SU-DHL-6 (cell line): ENCODE measurements at regions not wholly inside any gene's neighbourhood (a gene's known extent, or its start where the extent isn't known, plus 50 kb on each side); places are given as distances from the start of the nearest gene placed in this dataset.

Experiments
- H2AFZ ChIP-seq: fragments of 200-600 bp; sonication (generic); 2 replicates; pipeline ENCODE4 v1.6.1; 2014; ENCODE audit warnings: low read depth, mild to moderate bottlenecking, moderate library complexity, mixed read lengths, antibody characterized with exemption, low read length; ENCODE audit not compliant: severe bottlenecking
- H3F3A ChIP-seq: fragments of 200-600 bp; shearing (Covaris generic); 2 replicates; pipeline ENCODE4 v1.6.0; 2016; ENCODE audit warnings: antibody characterized with exemption, mild to moderate bottlenecking; ENCODE audit not compliant: insufficient read depth
- H3K27ac ChIP-seq: fragments of 200-600 bp; sonication (generic); 2 replicates; pipeline ENCODE4 v1.5.1; 2016; ENCODE audit warnings: low read depth, mild to moderate bottlenecking, low read length, moderate library complexity, mixed read lengths
- H3K27me3 ChIP-seq: fragments of 200-600 bp; sonication (generic), shearing (Covaris generic); 2 replicates; pipeline ENCODE4 v1.6.0; 2014; ENCODE audit warnings: mild to moderate bottlenecking, low read length
- H3K36me3 ChIP-seq: fragments of 200-600 bp; sonication (generic); 2 replicates; pipeline ENCODE4 v1.6.1; 2014; ENCODE audit warnings: mild to moderate bottlenecking, low read length, mixed read lengths
- H3K4me2 ChIP-seq: fragments of 300-600, 200-600 bp; shearing (Covaris generic), sonication (generic); 2 replicates; pipeline ENCODE4 v1.6.0; 2014; ENCODE audit warnings: low read length, low read depth, mild to moderate bottlenecking; ENCODE audit not compliant: poor library complexity, severe bottlenecking
- H3K4me3 ChIP-seq: fragments of 200-600 bp; sonication (generic); 2 replicates; pipeline ENCODE4 v1.5.1; 2014; ENCODE audit warnings: antibody characterized with exemption, low read length, mild to moderate bottlenecking, mixed read lengths; ENCODE audit not compliant: insufficient read depth, poor library complexity, severe bottlenecking
- H3K79me2 ChIP-seq: fragments of 200-600 bp; sonication (generic); 2 replicates; pipeline ENCODE4 v1.6.1; 2014; ENCODE audit warnings: mild to moderate bottlenecking, low read length, moderate library complexity; ENCODE audit not compliant: insufficient read depth
- H3K9ac ChIP-seq: fragments of 200-600 bp; sonication (generic); 2 replicates; pipeline ENCODE4 v1.7.0; 2014; ENCODE audit warnings: mild to moderate bottlenecking, low read length
- H3K9me2 ChIP-seq: fragments of 200-600 bp; sonication (generic); replicated peaks from 2 replicates; pipeline ENCODE4 v1.6.1; 2014; ENCODE audit warnings: low read length; ENCODE audit not compliant: insufficient read depth
- H3K9me3 ChIP-seq: fragments of 200-600 bp; sonication (generic); 2 replicates; pipeline ENCODE4 v1.6.1; 2014; ENCODE audit warnings: low read length, mixed read lengths; ENCODE audit not compliant: insufficient read depth
- H4K20me1 ChIP-seq: fragments of 200-600 bp; sonication (generic); 2 replicates; pipeline ENCODE4 v1.6.1; 2014; ENCODE audit warnings: low read depth, mild to moderate bottlenecking, antibody characterized with exemption, low read length, moderate library complexity, mixed read lengths
- CTCF ChIP-seq: fragments of 200-600 bp; sonication (generic); IDR thresholded peaks from one replicate; pipeline ENCODE4 v1.5.1; 2017; ENCODE audit warnings: antibody characterized with exemption, mild to moderate bottlenecking, low read length, moderate library complexity; ENCODE audit not compliant: insufficient read depth, poor library complexity, severe bottlenecking
- EZH2phosphoT487 ChIP-seq: fragments of 200-600 bp; sonication (generic), shearing (Covaris generic); conservative IDR thresholded peaks from 2 replicates; pipeline ENCODE4 v1.6.1; 2018; ENCODE audit warnings: mild to moderate bottlenecking, antibody characterized with exemption, low read length, moderate library complexity, mixed read lengths

DNA sequence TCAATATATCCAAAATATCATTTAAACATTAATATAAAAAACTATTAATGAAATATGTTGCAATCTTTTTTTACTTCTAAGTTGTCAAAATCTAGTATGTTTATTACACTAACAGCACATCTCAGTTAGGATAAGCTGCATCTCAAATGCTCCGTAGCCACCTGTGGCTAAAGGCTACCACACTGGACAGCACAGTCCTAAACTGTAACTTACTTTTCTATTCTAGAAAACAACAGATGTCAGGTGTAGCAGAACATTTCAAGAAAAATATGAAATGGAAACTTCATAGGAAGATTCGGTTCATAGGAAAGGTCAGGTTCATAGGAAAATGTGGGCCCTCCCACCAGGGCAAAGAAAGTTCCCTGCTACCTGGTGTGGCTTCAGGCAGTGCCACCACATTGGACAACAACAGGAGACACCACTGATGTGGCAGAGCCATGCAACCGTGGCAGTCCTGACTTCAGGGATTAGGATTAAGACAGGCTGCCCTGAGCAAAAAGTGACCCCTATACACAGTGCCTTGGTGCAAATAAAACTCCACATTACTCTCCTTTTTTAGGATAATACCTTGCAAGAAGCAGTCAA is 197.8 kb upstream of the NR4A3 start:
- Histone ChIP-seq H3K27ac (no peak overlapping the region), H4K20me1 (no peaks in the 10 kb centered on the region), H3F3A (no peaks in the 10 kb centered on the region), H3K4me2 (no peak overlapping the region), H3K9ac (no peak overlapping the region), H2AFZ (no peak overlapping the region), H3K27me3 (no peaks in the 10 kb centered on the region), H3K79me2 (no peaks in the 10 kb centered on the region), H3K4me3 (no peak overlapping the region), H3K9me2 (no peaks in the 10 kb centered on the region), H3K9me3 (no peaks in the 10 kb centered on the region), H3K36me3 (no peaks in the 10 kb centered on the region)
- no peak for TF ChIP-seq EZH2phosphoT487
- TF ChIP-seq CTCF, result no peak

GRCh38 chr9:99624499-99625233 is 197.0 kb upstream of the NR4A3 start:
- Histone ChIP-seq H4K20me1 (no peaks in the 10 kb centered on the region), H3K36me3 (no peaks in the 10 kb centered on the region), H3F3A (no peaks in the 10 kb centered on the region), H3K79me2 (no peaks in the 10 kb centered on the region), H3K9me2 (no peaks in the 10 kb centered on the region), H3K27me3 (no peaks in the 10 kb centered on the region), H3K9ac (no peak overlapping the region), H3K27ac (no peak overlapping the region), H3K4me3 (no peak overlapping the region), H3K9me3 (no peaks in the 10 kb centered on the region), H3K4me2 (no peak overlapping the region), H2AFZ (no peak overlapping the region)
- TF ChIP-seq CTCF, result no peak
- no peak for TF ChIP-seq EZH2phosphoT487

- no peak for TF ChIP-seq CTCF
- Histone ChIP-seq H4K20me1 (no peaks in the 10 kb centered on the region), H2AFZ (no peak overlapping the region), H3K27ac (no peak overlapping the region), H3F3A (no peaks in the 10 kb centered on the region), H3K9me2 (no peaks in the 10 kb centered on the region), H3K27me3 (no peaks in the 10 kb centered on the region), H3K9me3 (no peaks in the 10 kb centered on the region), H3K79me2 (no peaks in the 10 kb centered on the region), H3K4me2 (no peak overlapping the region), H3K4me3 (no peak overlapping the region), H3K9ac (no peak overlapping the region), H3K36me3 (no peaks in the 10 kb centered on the region)
Observed at GRCh38 chr9:99626426-99626825, 195.3 kb upstream of the NR4A3 start.
